H1 (cell line): ENCODE measurements at regions not wholly inside any gene's neighbourhood (a gene's known extent, or its start where the extent isn't known, plus 50 kb on each side); places are given as distances from the start of the nearest gene placed in this dataset.

ENCODE experiments used
- ATF2 ChIP-seq: IDR thresholded peaks from 2 replicates; pipeline ENCODE4 v1.6.1; 2012; ENCODE audit warnings: low read length, inconsistent platforms
- KDM4A ChIP-seq: IDR thresholded peaks from one replicate; pipeline ENCODE4 v1.7.1; 2012; ENCODE audit warnings: low read depth, mild to moderate bottlenecking, moderate library complexity, low read length, inconsistent platforms; ENCODE audit not compliant: severe bottlenecking
- SIN3A ChIP-seq, 2 experiments: IDR thresholded peaks in 1 of 2; conservative IDR thresholded peaks in 1 of 2; 2 replicates each; pipeline ENCODE4 v1.6.1; 2011 to 2012; ENCODE audit warnings: low read length in 2 of 2, improper control_type of control experiment in 1 of 2, low read depth in 1 of 2, mild to moderate bottlenecking in 1 of 2
- SIRT6 ChIP-seq: IDR thresholded peaks from one replicate; pipeline ENCODE4 v1.7.1; 2012; ENCODE audit warnings: low read length, inconsistent platforms
- SP1 ChIP-seq: IDR thresholded peaks from 2 replicates; pipeline ENCODE4 v1.6.1; 2011; ENCODE audit warnings: low read depth, low read length
- SP2 ChIP-seq: IDR thresholded peaks from 2 replicates; pipeline ENCODE4 v1.6.1; 2012; ENCODE audit warnings: mild to moderate bottlenecking, low read length, inconsistent platforms
- TF ChIP-seq, protein P1 (sequence below), 3 experiments: IDR thresholded peaks; 1 replicate in 2 of 3; 2 replicates in 1 of 3; pipeline versions ENCODE4 v1.5.1 to v1.6.1; 2011; ENCODE audit warnings: low read length in 3 of 3, mild to moderate bottlenecking in 3 of 3, inconsistent platforms in 2 of 3, low read depth in 1 of 3, moderate library complexity in 1 of 3; ENCODE audit not compliant: insufficient read depth in 1 of 3; ENCODE audit errors: control extremely low read depth in 1 of 3
- TF ChIP-seq, protein P2 (sequence below): IDR thresholded peaks from 2 replicates; pipeline ENCODE4 v1.6.1; 2012; ENCODE audit warnings: inconsistent platforms
- TF ChIP-seq, protein P3 (sequence below): IDR thresholded peaks from 2 replicates; pipeline ENCODE4 v1.6.1; 2011; ENCODE audit warnings: low read length, improper control_type of control experiment

DNA sequence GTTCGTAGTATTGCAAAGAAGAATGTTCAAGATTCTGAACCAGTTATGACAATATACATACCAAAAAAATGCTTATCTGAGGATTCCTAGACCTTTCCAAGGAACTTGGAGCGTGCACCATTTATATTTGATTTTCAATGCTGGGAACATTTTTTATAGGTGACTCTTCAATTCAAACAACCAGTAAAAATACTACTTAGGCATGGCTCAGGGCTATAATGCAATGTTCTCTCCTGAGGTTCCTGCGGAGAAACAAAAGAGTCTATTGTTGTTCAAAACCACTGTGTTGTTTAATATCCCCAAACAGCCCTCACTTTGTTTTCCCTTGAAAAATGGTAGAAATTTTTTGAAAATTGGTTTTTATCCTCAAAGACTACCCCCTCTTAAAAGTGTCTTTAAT is 335.7 kb upstream of the IZUMO3 start (continued):
- TF ChIP-seq, protein P1, sequence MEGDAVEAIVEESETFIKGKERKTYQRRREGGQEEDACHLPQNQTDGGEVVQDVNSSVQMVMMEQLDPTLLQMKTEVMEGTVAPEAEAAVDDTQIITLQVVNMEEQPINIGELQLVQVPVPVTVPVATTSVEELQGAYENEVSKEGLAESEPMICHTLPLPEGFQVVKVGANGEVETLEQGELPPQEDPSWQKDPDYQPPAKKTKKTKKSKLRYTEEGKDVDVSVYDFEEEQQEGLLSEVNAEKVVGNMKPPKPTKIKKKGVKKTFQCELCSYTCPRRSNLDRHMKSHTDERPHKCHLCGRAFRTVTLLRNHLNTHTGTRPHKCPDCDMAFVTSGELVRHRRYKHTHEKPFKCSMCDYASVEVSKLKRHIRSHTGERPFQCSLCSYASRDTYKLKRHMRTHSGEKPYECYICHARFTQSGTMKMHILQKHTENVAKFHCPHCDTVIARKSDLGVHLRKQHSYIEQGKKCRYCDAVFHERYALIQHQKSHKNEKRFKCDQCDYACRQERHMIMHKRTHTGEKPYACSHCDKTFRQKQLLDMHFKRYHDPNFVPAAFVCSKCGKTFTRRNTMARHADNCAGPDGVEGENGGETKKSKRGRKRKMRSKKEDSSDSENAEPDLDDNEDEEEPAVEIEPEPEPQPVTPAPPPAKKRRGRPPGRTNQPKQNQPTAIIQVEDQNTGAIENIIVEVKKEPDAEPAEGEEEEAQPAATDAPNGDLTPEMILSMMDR (IDR thresholded peaks at IDR 0.05; ENCODE audit: control extremely low read depth in 1 of 3, insufficient read depth in 1 of 3, low read depth in 1 of 3, low read length in 3 of 3) = no peak
- TF ChIP-seq, protein P2, sequence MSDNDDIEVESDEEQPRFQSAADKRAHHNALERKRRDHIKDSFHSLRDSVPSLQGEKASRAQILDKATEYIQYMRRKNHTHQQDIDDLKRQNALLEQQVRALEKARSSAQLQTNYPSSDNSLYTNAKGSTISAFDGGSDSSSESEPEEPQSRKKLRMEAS = no peak
- no peak for TF ChIP-seq ATF2
- no peak for TF ChIP-seq SIRT6
- TF ChIP-seq SP2 = no peak
- TF ChIP-seq, protein P3, sequence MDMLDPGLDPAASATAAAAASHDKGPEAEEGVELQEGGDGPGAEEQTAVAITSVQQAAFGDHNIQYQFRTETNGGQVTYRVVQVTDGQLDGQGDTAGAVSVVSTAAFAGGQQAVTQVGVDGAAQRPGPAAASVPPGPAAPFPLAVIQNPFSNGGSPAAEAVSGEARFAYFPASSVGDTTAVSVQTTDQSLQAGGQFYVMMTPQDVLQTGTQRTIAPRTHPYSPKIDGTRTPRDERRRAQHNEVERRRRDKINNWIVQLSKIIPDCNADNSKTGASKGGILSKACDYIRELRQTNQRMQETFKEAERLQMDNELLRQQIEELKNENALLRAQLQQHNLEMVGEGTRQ = no peak
- no peak for TF ChIP-seq SIN3A (conservative IDR thresholded peaks at IDR 0.05 in 1 of 2, IDR thresholded peaks at IDR 0.05 in 1 of 2; ENCODE audit: low read depth in 1 of 2, low read length in 2 of 2)
- TF ChIP-seq SP1 = no peak
- TF ChIP-seq KDM4A = no peak
